ENCODE measurements at regions not wholly inside any gene's neighbourhood (a gene's known extent, or its start where the extent isn't known, plus 50 kb on each side); places are given as distances from the start of the nearest gene placed in this dataset.
"Not testable (repeated sequence)": the region's sequence is repeated elsewhere in the genome, so short reads cannot be mapped to it uniquely, and the experiment has no call there.

DNA sequence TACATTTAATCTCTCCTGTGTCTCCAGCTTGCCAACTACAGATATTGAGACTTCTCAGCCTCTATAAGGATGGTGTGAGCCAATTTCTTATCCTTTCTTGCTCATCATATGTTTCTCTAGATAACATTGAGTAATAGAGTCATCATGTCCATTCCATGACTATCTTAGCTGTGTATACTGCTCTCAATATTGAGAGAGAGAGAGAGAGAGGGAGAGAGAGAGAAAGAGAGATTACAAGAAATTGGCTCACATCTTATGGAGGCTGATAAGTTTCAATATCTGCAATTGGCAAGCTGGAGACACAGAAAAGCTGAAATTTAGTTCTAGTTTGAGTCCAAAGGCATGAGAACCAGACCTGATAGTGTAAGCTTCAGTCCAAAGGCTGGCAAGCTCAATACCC, 110.8 kb upstream of the MSMB start:
- TF ChIP-seq, protein P1, sequence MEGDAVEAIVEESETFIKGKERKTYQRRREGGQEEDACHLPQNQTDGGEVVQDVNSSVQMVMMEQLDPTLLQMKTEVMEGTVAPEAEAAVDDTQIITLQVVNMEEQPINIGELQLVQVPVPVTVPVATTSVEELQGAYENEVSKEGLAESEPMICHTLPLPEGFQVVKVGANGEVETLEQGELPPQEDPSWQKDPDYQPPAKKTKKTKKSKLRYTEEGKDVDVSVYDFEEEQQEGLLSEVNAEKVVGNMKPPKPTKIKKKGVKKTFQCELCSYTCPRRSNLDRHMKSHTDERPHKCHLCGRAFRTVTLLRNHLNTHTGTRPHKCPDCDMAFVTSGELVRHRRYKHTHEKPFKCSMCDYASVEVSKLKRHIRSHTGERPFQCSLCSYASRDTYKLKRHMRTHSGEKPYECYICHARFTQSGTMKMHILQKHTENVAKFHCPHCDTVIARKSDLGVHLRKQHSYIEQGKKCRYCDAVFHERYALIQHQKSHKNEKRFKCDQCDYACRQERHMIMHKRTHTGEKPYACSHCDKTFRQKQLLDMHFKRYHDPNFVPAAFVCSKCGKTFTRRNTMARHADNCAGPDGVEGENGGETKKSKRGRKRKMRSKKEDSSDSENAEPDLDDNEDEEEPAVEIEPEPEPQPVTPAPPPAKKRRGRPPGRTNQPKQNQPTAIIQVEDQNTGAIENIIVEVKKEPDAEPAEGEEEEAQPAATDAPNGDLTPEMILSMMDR (conservative IDR thresholded peaks at IDR 0.05; ENCODE audit: low read length): not testable (repeated sequence)
- not testable (repeated sequence) for TF ChIP-seq EZH2phosphoT487 (IDR thresholded peaks at IDR 0.05; ENCODE audit: borderline replicate concordance)
